ENCODE measurements at regions not wholly inside any gene's neighbourhood (a gene's known extent, or its start where the extent isn't known, plus 50 kb on each side); places are given as distances from the start of the nearest gene placed in this dataset.

- TF ChIP-seq, protein P1, sequence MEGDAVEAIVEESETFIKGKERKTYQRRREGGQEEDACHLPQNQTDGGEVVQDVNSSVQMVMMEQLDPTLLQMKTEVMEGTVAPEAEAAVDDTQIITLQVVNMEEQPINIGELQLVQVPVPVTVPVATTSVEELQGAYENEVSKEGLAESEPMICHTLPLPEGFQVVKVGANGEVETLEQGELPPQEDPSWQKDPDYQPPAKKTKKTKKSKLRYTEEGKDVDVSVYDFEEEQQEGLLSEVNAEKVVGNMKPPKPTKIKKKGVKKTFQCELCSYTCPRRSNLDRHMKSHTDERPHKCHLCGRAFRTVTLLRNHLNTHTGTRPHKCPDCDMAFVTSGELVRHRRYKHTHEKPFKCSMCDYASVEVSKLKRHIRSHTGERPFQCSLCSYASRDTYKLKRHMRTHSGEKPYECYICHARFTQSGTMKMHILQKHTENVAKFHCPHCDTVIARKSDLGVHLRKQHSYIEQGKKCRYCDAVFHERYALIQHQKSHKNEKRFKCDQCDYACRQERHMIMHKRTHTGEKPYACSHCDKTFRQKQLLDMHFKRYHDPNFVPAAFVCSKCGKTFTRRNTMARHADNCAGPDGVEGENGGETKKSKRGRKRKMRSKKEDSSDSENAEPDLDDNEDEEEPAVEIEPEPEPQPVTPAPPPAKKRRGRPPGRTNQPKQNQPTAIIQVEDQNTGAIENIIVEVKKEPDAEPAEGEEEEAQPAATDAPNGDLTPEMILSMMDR (IDR thresholded peaks at IDR 0.05; ENCODE audit: low read depth, low read length) = no peak
- TF ChIP-seq MYC (IDR thresholded peaks at IDR 0.05; ENCODE audit: low read depth, low read length) = no peak
Observed at GRCh38 chr2:7588295-7588694, 671.1 kb downstream of the RNF144A start.

All from NB4 (cell line).